Adrenal gland (tissue), 9 donors: ENCODE measurements at regions not wholly inside any gene's neighbourhood (a gene's known extent, or its start where the extent isn't known, plus 50 kb on each side); places are given as distances from the start of the nearest gene placed in this dataset.

Source experiments
- DNase-seq, 7 donors: peaks; one replicate each; pipeline ENCODE4 v3.0.0-alpha.2; 2019 to 2020
- H3K27ac ChIP-seq, 5 donors: fragments of 200-600 bp; sonication (generic) in 4 of 5; 1 replicate in 3 of 5; 2 replicates in 2 of 5; pipeline versions ENCODE4 v1.5.1 to v1.8.0; 2016 to 2020; ENCODE audit warnings: mild to moderate bottlenecking in 1 of 5
- H3K27me3 ChIP-seq: fragments of 200-600 bp; 2 replicates; pipeline ENCODE4 v1.8.0; 2021
- H3K36me3 ChIP-seq, 2 donors: fragments of 200-600 bp; replicated peaks in 1 of 2; 1 replicate in 1 of 2; 2 replicates in 1 of 2; pipeline versions ENCODE4 v1.5.1 to v1.8.0; 2018 to 2022
- H3K4me1 ChIP-seq, 2 donors: fragments of 200-600 bp; replicated peaks in 1 of 2; 1 replicate in 1 of 2; 2 replicates in 1 of 2; pipeline versions ENCODE4 v1.5.1 to v1.8.0; 2018 to 2021
- H3K4me3 ChIP-seq, 4 donors: fragments of 200-600 bp; sonication (generic) in 3 of 4; one replicate each; pipeline ENCODE4 v1.5.1; 2016 to 2018
- H3K9me3 ChIP-seq, 3 donors: fragments of 200-600 bp; sonication (generic) in 1 of 3; replicated peaks in 1 of 3; 1 replicate in 2 of 3; 2 replicates in 1 of 3; pipeline versions ENCODE4 v1.5.1 to v1.8.0; 2016 to 2021
- CTCF ChIP-seq, 6 experiments: fragments of 450-650 bp in 4 of 6; fragments of 200-600 bp in 2 of 6; sonication (generic) in 1 of 6; IDR thresholded peaks; 1 replicate in 5 of 6; 2 replicates in 1 of 6; pipeline versions ENCODE4 v1.5.1 to v1.8.0; 2016 to 2021; ENCODE audit warnings: antibody characterized with exemption in 6 of 6, mild to moderate bottlenecking in 2 of 6, moderate library complexity in 1 of 6
- POLR2A ChIP-seq, 2 donors: fragments of 450-650 bp; IDR thresholded peaks; one replicate each; pipeline ENCODE4 v1.6.1; 2017; ENCODE audit warnings: antibody characterized with exemption in 2 of 2, mild to moderate bottlenecking in 2 of 2, moderate library complexity in 1 of 2
- WGBS, 4 donors: extraction: QIAGEN DNeasy Blood & Tissue Kit in 2 of 4; methylation state at CpG; one replicate each; pipeline versions ENCODE4 v1.1.5 to v1.1.7; 2013 to 2017; 5-methylcytosine and 5-hydroxymethylcytosine counted together
- intact Hi-C, 2 donors: fragments of 100-400 bp; cut with DNase I; formaldehyde crosslinking; loops; one replicate each; pipeline versions ENCODE4 v1.14.1 to v1.15.0; 2022 to 2023
- donor health status: healthy with polysubstance abuse.
- donor health status: Bipolar disorder and iron deficiency.
- donor health status: DM: yes; HTN: yes; CAD: no.
- donor health status: DM: no; HTN: no; CAD: no.
- donor health status: DM: no; HTN: no; CAD: no.

- Histone ChIP-seq H3K9me3 (no peaks in the 10 kb centered on the region), H3K27me3 (no peaks in the 10 kb centered on the region), H3K36me3 (no peaks in the 10 kb centered on the region), H3K4me1 (no peaks in the 10 kb centered on the region), H3K27ac (no peak overlapping the region), H3K4me3 (no peak overlapping the region)
- DNase-seq, result no peak
- intact Hi-C loops, result no loop called here
- 89 to 94% (median 92%) methylated on average over 4 of the region's 4 CpGs for WGBS, 4 donors
- TF ChIP-seq POLR2A (IDR thresholded peaks at IDR 0.05) (no peak), CTCF (IDR thresholded peaks at IDR 0.05) (no peak)
These were observed 243.3 kb upstream of the REG3G start for GRCh38 chr2:78782196-78782595.

DNA sequence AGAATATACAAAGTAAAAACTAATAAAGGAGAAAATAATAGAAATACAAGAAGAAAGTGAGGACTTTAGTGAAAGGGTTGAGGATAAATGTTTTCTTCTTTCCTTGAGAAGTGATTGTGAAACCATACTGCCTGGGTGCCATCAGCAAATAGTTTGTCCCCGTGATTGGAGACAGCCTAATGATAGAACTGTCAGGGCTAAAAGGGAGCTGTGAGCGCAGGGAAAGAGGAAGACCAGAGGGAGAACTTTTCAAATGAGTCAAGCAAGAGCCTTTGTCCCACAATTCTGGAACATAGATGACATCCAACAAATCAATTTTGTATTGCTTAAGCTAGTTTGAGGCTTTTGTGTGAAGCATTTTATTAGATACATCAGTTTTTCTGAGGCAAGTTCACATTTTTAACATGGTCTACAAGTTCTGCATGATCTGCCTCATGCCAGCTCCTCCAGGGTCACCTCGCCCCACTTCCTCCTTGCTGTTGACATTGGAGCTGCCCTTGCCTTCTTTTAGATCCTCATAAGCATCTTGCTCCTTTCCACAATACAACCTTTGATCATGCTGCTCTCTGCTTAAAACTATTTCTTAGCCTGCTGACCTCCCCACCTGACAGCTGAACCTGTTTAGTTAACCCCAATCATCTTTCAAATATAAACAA, 213.4 kb upstream of the REG3G start:
- intact Hi-C loops, result no loop called here
- TF ChIP-seq POLR2A (IDR thresholded peaks at IDR 0.05) (no peak), CTCF (IDR thresholded peaks at IDR 0.05) (no peak)
- 66 to 74% (median 70%) methylated on average over 3 of the region's 3 CpGs for WGBS, 4 donors
- H3K4me3 ChIP-seq, result no peak overlapping the region
- no peaks in the 10 kb centered on the region for H3K36me3 ChIP-seq
- H3K4me1 ChIP-seq, result no peaks in the 10 kb centered on the region
- no peaks in the 10 kb centered on the region for H3K9me3 ChIP-seq
- H3K27ac ChIP-seq, result no peak overlapping the region
- no peaks in the 10 kb centered on the region for H3K27me3 ChIP-seq
- no peak for DNase-seq

DNA sequence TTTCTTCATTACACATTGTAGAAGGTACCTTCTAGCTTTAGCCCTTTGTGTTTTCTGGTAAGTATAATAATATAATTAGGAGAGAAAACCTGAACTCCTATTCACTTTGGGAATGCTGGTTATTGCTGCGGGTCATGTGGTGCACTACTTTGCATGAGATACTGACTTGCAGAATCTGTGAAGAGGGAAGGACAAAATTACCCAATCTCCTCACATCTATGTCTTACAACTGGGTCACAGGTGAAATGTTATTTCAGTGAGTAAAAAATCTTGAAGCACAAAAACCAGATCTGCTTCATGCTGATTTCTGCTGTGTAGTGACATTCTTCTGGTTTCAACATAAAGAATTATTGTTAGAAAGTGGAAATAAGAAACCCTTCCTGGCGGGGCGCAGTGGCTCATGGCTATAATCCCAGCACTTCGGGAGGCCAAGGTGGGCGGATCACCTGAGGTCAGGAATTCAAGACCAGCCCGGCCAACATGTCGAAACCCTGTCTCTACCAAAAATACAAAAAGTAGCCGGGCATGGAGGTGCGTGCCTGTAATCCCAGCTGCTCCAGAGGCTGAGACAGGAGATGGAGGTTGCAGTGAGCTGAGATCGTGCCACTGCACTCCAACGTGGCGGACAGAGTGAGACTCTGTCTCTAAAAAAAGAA, 211.0 kb upstream of the REG3G start:
- no peak for TF ChIP-seq CTCF (IDR thresholded peaks at IDR 0.05)
- WGBS, 4 donors, result 77 to 92% (median 84%) methylated on average over 12 of the region's 12 CpGs

GRCh38 chr2:78817430-78817829, 208.1 kb upstream of the REG3G start:
- WGBS, 4 donors, result 63 to 81% (median 71%) methylated on average over 4 of the region's 4 CpGs
- intact Hi-C loops, result no loop called here
- Histone ChIP-seq H3K27me3 (no peaks in the 10 kb centered on the region), H3K4me1 (no peaks in the 10 kb centered on the region), H3K4me3 (no peak overlapping the region), H3K27ac (no peak overlapping the region), H3K36me3 (no peaks in the 10 kb centered on the region), H3K9me3 (no peaks in the 10 kb centered on the region)
- no peak for DNase-seq
- TF ChIP-seq POLR2A (IDR thresholded peaks at IDR 0.05), result no peak
- TF ChIP-seq CTCF (IDR thresholded peaks at IDR 0.05), result no peak

More for the DNA sequence above, 211.0 kb upstream of the REG3G start:
- Histone ChIP-seq H3K4me3 (no peak overlapping the region), H3K36me3 (no peaks in the 10 kb centered on the region), H3K27me3 (no peaks in the 10 kb centered on the region), H3K9me3 (no peaks in the 10 kb centered on the region), H3K4me1 (no peaks in the 10 kb centered on the region), H3K27ac (no peak overlapping the region)
- intact Hi-C loops, result no loop called here
- no peak for DNase-seq
